Thyroid gland (tissue), 4 donors: ENCODE measurements at regions not wholly inside any gene's neighbourhood (a gene's known extent, or its start where the extent isn't known, plus 50 kb on each side); places are given as distances from the start of the nearest gene placed in this dataset.

Source experiments
- DNase-seq, 2 donors: peaks; one replicate each; pipeline ENCODE4 v3.0.0-alpha.2; 2019
- H3K27ac ChIP-seq, 3 donors: fragments of 200-600 bp; sonication (generic); 1 replicate in 2 of 3; 2 replicates in 1 of 3; pipeline ENCODE4 v1.5.1; 2016 to 2019; ENCODE audit warnings: mild to moderate bottlenecking in 1 of 3, moderate library complexity in 1 of 3
- H3K27me3 ChIP-seq: fragments of 200-600 bp; sonication (generic); one replicate; pipeline ENCODE4 v1.5.1; 2019
- H3K36me3 ChIP-seq, 2 donors: fragments of 200-600 bp; sonication (generic); one replicate each; pipeline ENCODE4 v1.5.1; 2016 to 2019
- H3K4me1 ChIP-seq, 2 donors: fragments of 200-600 bp; sonication (generic); one replicate each; pipeline ENCODE4 v1.5.1; 2017 to 2019
- H3K4me3 ChIP-seq, 3 donors: fragments of 200-600 bp; sonication (generic); replicated peaks in 1 of 3; 1 replicate in 2 of 3; 2 replicates in 1 of 3; pipeline ENCODE4 v1.5.1; 2016; ENCODE audit warnings: mild to moderate bottlenecking in 1 of 3
- H3K9me3 ChIP-seq: fragments of 200-600 bp; sonication (generic); one replicate; pipeline ENCODE4 v1.5.1; 2017
- CTCF ChIP-seq, 6 experiments: fragments of 200-600 bp in 3 of 6; fragments of 450-650 bp in 3 of 6; sonication (generic) in 3 of 6; IDR thresholded peaks; one replicate each; pipeline ENCODE4 v1.5.1; 2016 to 2019; ENCODE audit warnings: antibody characterized with exemption in 6 of 6, mild to moderate bottlenecking in 2 of 6, inconsistent platforms in 1 of 6, moderate library complexity in 1 of 6
- POLR2A ChIP-seq, 2 donors: fragments of 450-650 bp; IDR thresholded peaks; one replicate each; pipeline ENCODE4 v1.6.1; 2017; ENCODE audit warnings: antibody characterized with exemption in 2 of 2, mild to moderate bottlenecking in 2 of 2, moderate library complexity in 1 of 2
- WGBS, 2 donors: methylation state at CpG; one replicate each; pipeline ENCODE4 v1.1.5; 2017; 5-methylcytosine and 5-hydroxymethylcytosine counted together
- intact Hi-C: fragments of 100-400 bp; cut with DNase I; formaldehyde crosslinking; loops from one replicate; pipeline ENCODE4 v1.15.1; 2023

- Histone ChIP-seq H3K4me1 (no peaks in the 10 kb centered on the region), H3K9me3 (no peaks in the 10 kb centered on the region), H3K4me3 (no peak overlapping the region), H3K27ac (no peak overlapping the region), H3K27me3 (no peaks in the 10 kb centered on the region), H3K36me3 (no peaks in the 10 kb centered on the region)
- DNase-seq, result no peak
- intact Hi-C loops, result no loop called here
- no peak for TF ChIP-seq POLR2A (IDR thresholded peaks at IDR 0.05)
- TF ChIP-seq CTCF (IDR thresholded peaks at IDR 0.05), result no peak
Measured at GRCh38 chr3:80676866-80677265, 909.1 kb upstream of the ROBO1 start.

GRCh38 chr3:80676261-80676660 lies 908.5 kb upstream of the ROBO1 start:
- Histone ChIP-seq H3K4me1 (no peaks in the 10 kb centered on the region), H3K27ac (no peak overlapping the region), H3K27me3 (no peaks in the 10 kb centered on the region), H3K4me3 (no peak overlapping the region), H3K36me3 (no peaks in the 10 kb centered on the region), H3K9me3 (no peaks in the 10 kb centered on the region)
- DNase-seq, result no peak
- intact Hi-C loops, result no loop called here
- no peak for TF ChIP-seq CTCF (IDR thresholded peaks at IDR 0.05)
- no peak for TF ChIP-seq POLR2A (IDR thresholded peaks at IDR 0.05)
- WGBS, 2 donors, result 65 to 66% methylated on average over 2 of the region's 2 CpGs

- H3K4me3 ChIP-seq, result no peak overlapping the region
- no peak overlapping the region for H3K27ac ChIP-seq
- no peaks in the 10 kb centered on the region for H3K27me3 ChIP-seq
- no peaks in the 10 kb centered on the region for H3K4me1 ChIP-seq
- DNase-seq, result no peak
- H3K9me3 ChIP-seq, result no peaks in the 10 kb centered on the region
- WGBS, 2 donors, result 66 to 68% methylated on average over 4 of the region's 4 CpGs
- H3K36me3 ChIP-seq, result no peaks in the 10 kb centered on the region
- TF ChIP-seq CTCF (IDR thresholded peaks at IDR 0.05) (no peak), POLR2A (IDR thresholded peaks at IDR 0.05) (no peak)
- intact Hi-C loops, result no loop called here
Measured at GRCh38 chr3:80675790-80676189, 908.0 kb upstream of the ROBO1 start.

GRCh38 chr3:80668600-80669294 lies 900.9 kb upstream of the ROBO1 start:
- Histone ChIP-seq H3K9me3 (no peaks in the 10 kb centered on the region), H3K27me3 (no peaks in the 10 kb centered on the region), H3K27ac (no peak overlapping the region), H3K4me3 (no peak overlapping the region), H3K4me1 (no peaks in the 10 kb centered on the region), H3K36me3 (no peaks in the 10 kb centered on the region)
- no peak for DNase-seq
- intact Hi-C loops, result no loop called here
- 68 to 73% methylated on average over 4 of the region's 4 CpGs for WGBS, 2 donors
- TF ChIP-seq CTCF (IDR thresholded peaks at IDR 0.05) (no peak), POLR2A (IDR thresholded peaks at IDR 0.05) (no peak)

GRCh38 chr3:80668100-80668499 lies 900.3 kb upstream of the ROBO1 start:
- intact Hi-C loops, result no loop called here
- TF ChIP-seq CTCF (IDR thresholded peaks at IDR 0.05) (no peak), POLR2A (IDR thresholded peaks at IDR 0.05) (no peak)
- Histone ChIP-seq H3K9me3 (no peaks in the 10 kb centered on the region), H3K4me3 (no peak overlapping the region), H3K4me1 (no peaks in the 10 kb centered on the region), H3K36me3 (no peaks in the 10 kb centered on the region), H3K27ac (no peak overlapping the region), H3K27me3 (no peaks in the 10 kb centered on the region)
- no peak for DNase-seq
